Esophagus muscularis mucosa (tissue), 4 donors: ENCODE measurements at regions not wholly inside any gene's neighbourhood (a gene's known extent, or its start where the extent isn't known, plus 50 kb on each side); places are given as distances from the start of the nearest gene placed in this dataset.

ENCODE experiments used
- DNase-seq: peaks from one replicate; pipeline ENCODE4 v3.0.0-alpha.2; 2017; ENCODE audit errors: extremely low spot score
- H3K27ac ChIP-seq, 4 donors: fragments of 200-600 bp; sonication (generic); replicated peaks in 1 of 4; 1 replicate in 3 of 4; 2 replicates in 1 of 4; pipeline ENCODE4 v1.5.1; 2016 to 2019; ENCODE audit warnings: mild to moderate bottlenecking in 1 of 4
- H3K27me3 ChIP-seq, 4 donors: fragments of 200-600 bp; sonication (generic); one replicate each; pipeline versions ENCODE4 v1.5.1 to v1.6.0; 2016 to 2019
- H3K36me3 ChIP-seq, 4 donors: fragments of 200-600 bp; sonication (generic); one replicate each; pipeline ENCODE4 v1.5.1; 2016 to 2019
- H3K4me1 ChIP-seq, 4 donors: fragments of 200-600 bp; sonication (generic); one replicate each; pipeline ENCODE4 v1.5.1; 2016 to 2019
- H3K4me3 ChIP-seq, 4 donors: fragments of 200-600 bp; sonication (generic); 1 replicate in 2 of 4; 2 replicates in 2 of 4; pipeline ENCODE4 v1.5.1; 2016 to 2019; ENCODE audit warnings: mild to moderate bottlenecking in 4 of 4, moderate library complexity in 1 of 4
- H3K9me3 ChIP-seq, 4 donors: fragments of 200-600 bp; sonication (generic); 1 replicate in 3 of 4; 2 replicates in 1 of 4; pipeline ENCODE4 v1.5.1; 2016 to 2019
- CTCF ChIP-seq, 3 experiments: fragments of 200-600 bp in 2 of 3; fragments of 450-650 bp in 1 of 3; sonication (generic) in 2 of 3; IDR thresholded peaks; one replicate each; pipeline ENCODE4 v1.5.1; 2017 to 2019; ENCODE audit warnings: antibody characterized with exemption in 3 of 3, mild to moderate bottlenecking in 2 of 3, moderate library complexity in 1 of 3
- EP300 ChIP-seq: sonication (generic); formaldehyde crosslinking; IDR thresholded peaks from one replicate; pipeline ENCODE4 v1.6.1; 2017; ENCODE audit warnings: antibody characterized with exemption
- POLR2A ChIP-seq: fragments of 450-650 bp; IDR thresholded peaks from one replicate; pipeline ENCODE4 v1.6.1; 2017; ENCODE audit warnings: antibody characterized with exemption, moderate library complexity, mild to moderate bottlenecking, low read depth
- POLR2AphosphoS5 ChIP-seq, 2 donors: sonication (generic); formaldehyde crosslinking; IDR thresholded peaks; one replicate each; pipeline ENCODE4 v1.6.1; 2017; ENCODE audit warnings: antibody characterized with exemption in 2 of 2
- WGBS: methylation state at CpG from one replicate; pipeline ENCODE4 v1.1.5; 2018; 5-methylcytosine and 5-hydroxymethylcytosine counted together
- intact Hi-C: fragments of 100-400 bp; cut with DNase I; formaldehyde crosslinking; loops from one replicate; pipeline ENCODE4 v1.15.1; 2023

GRCh38 chr7:15929411-15929810 lies 242.9 kb upstream of the MEOX2 start:
- TF ChIP-seq POLR2AphosphoS5 (IDR thresholded peaks at IDR 0.05) (no peak), CTCF (IDR thresholded peaks at IDR 0.05) (no peak)
- no peaks in the 10 kb centered on the region for H3K27me3 ChIP-seq
- WGBS = 97% methylated on average over 1 of the region's 1 CpG
- H3K4me1 ChIP-seq = peaks cover 0 to 9% (median 2%) of the 10 kb centered on the region in 4 donors
- H3K36me3 ChIP-seq = no peaks in the 10 kb centered on the region
- H3K4me3 ChIP-seq = no peak overlapping the region
- intact Hi-C loops = no loop called here
- H3K9me3 ChIP-seq = peaks cover 0 to 9% (median 3%) of the 10 kb centered on the region in 4 donors
- no peak for DNase-seq
- no peak overlapping the region for H3K27ac ChIP-seq

GRCh38 chr7:15925608-15926007 lies 239.1 kb upstream of the MEOX2 start:
- DNase-seq = no peak
- no peaks in the 10 kb centered on the region for H3K36me3 ChIP-seq
- no peaks in the 10 kb centered on the region for H3K27me3 ChIP-seq
- 92% methylated on average over 1 of the region's 1 CpG for WGBS
- H3K9me3 ChIP-seq = peaks cover 0 to 9% (median 3%) of the 10 kb centered on the region in 4 donors
- no peak overlapping the region for H3K27ac ChIP-seq
- TF ChIP-seq POLR2AphosphoS5 (IDR thresholded peaks at IDR 0.05) (no peak), CTCF (IDR thresholded peaks at IDR 0.05) (no peak), EP300 (no peak), POLR2A (no peak)
- H3K4me1 ChIP-seq = peaks cover 0 to 12% (median 5%) of the 10 kb centered on the region in 4 donors
- intact Hi-C loops = no loop called here
- no peak overlapping the region for H3K4me3 ChIP-seq

- no peaks in the 10 kb centered on the region for H3K36me3 ChIP-seq
- H3K4me1 ChIP-seq = peaks cover 0 to 12% (median 5%) of the 10 kb centered on the region in 4 donors
- no peak overlapping the region for H3K4me3 ChIP-seq
- intact Hi-C loops = no loop called here
- H3K27ac ChIP-seq = no peak overlapping the region
- DNase-seq = no peak
- WGBS = 75% methylated on average over 1 of the region's 1 CpG
- H3K9me3 ChIP-seq = peaks cover 0 to 9% (median 3%) of the 10 kb centered on the region in 4 donors
- H3K27me3 ChIP-seq = no peaks in the 10 kb centered on the region
- TF ChIP-seq CTCF (IDR thresholded peaks at IDR 0.05) (no peak), POLR2AphosphoS5 (IDR thresholded peaks at IDR 0.05) (no peak), POLR2A (no peak), EP300 (no peak)
These were observed 238.4 kb upstream of the MEOX2 start for GRCh38 chr7:15924910-15925309.

GRCh38 chr7:15922002-15922401 lies 235.5 kb upstream of the MEOX2 start:
- intact Hi-C loops = no loop called here
- no peak for DNase-seq
- no peak overlapping the region for H3K27ac ChIP-seq
- peaks cover 0 to 6% (median 0%) of the 10 kb centered on the region in 4 donors for H3K9me3 ChIP-seq
- peaks cover 0 to 21% (median 14%) of the 10 kb centered on the region in 4 donors for H3K4me1 ChIP-seq
- no peaks in the 10 kb centered on the region for H3K36me3 ChIP-seq
- H3K27me3 ChIP-seq = no peaks in the 10 kb centered on the region
- H3K4me3 ChIP-seq = no peak overlapping the region
- TF ChIP-seq EP300 = no peak
- no peak for TF ChIP-seq CTCF (IDR thresholded peaks at IDR 0.05)
- no peak for TF ChIP-seq POLR2AphosphoS5 (IDR thresholded peaks at IDR 0.05)
- no peak for TF ChIP-seq POLR2A

- 59% methylated on average over 3 of the region's 3 CpGs for WGBS
- peaks cover 0 to 6% (median 0%) of the 10 kb centered on the region in 4 donors for H3K9me3 ChIP-seq
- H3K4me3 ChIP-seq = no peak overlapping the region
These were observed 235.1 kb upstream of the MEOX2 start for GRCh38 chr7:15921576-15921975.

More at GRCh38 chr7:15921576-15921975, 235.1 kb upstream of the MEOX2 start:
- Histone ChIP-seq H3K27ac (no peak overlapping the region), H3K27me3 (no peaks in the 10 kb centered on the region), H3K36me3 (no peaks in the 10 kb centered on the region), H3K4me1 (peaks cover 0 to 25% (median 18%) of the 10 kb centered on the region in 4 donors)
- no peak for TF ChIP-seq EP300
- no peak for TF ChIP-seq CTCF (IDR thresholded peaks at IDR 0.05)
- no peak for TF ChIP-seq POLR2A
- TF ChIP-seq POLR2AphosphoS5 (IDR thresholded peaks at IDR 0.05) = no peak
- intact Hi-C loops = no loop called here
- no peak for DNase-seq
